Mesenteric fat pad (tissue), 1 donor: ENCODE measurements at regions not wholly inside any gene's neighbourhood (a gene's known extent, or its start where the extent isn't known, plus 50 kb on each side); places are given as distances from the start of the nearest gene placed in this dataset.

ENCODE experiments used
- DNase-seq: peaks from one replicate; pipeline ENCODE4 v3.0.0-alpha.2; 2020; ENCODE audit warnings: low spot score
- donor health status: DM: yes; HTN: yes; CAD: no.

DNA sequence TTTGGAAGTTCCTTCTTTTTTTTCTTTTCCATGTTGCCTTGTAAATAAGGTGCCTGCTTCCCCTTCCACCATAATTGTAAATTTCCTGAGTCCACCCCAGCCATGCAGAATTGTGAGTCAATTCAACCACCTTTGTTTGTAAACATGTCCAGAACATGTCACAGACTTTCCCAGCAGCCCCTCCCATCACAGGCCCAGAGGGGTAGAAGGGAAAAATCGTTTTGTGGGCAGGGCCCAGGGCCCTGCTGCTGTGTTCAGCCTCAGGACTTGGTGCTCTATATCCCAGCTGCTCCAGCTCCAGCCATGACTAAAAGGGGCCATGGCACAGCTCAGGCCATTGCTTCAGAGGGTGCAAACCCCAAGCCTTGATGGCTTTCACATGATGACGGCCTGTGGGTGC is 384.6 kb upstream of the NCAM2 start:
- DNase-seq, result no peak

DNA sequence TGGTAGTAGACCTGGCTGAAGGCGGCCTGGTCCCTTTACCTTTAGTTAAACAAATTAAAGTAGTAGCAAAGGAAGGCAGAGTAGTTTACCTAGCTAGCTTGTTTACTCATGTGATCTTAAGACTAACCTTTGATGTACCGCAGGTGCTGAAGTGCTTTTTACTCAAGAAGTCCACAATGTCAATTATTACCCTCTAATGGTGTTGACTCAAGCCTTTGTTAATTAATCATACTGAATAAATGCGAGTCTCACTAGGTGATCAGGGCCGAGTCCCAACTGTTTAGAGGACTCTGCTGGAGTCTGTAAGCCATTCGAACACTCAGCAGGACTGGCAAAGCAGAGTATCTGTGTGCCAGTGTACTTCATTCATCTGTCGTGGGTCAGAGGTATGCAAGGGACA is 381.1 kb upstream of the NCAM2 start:
- DNase-seq, result no peak

DNA sequence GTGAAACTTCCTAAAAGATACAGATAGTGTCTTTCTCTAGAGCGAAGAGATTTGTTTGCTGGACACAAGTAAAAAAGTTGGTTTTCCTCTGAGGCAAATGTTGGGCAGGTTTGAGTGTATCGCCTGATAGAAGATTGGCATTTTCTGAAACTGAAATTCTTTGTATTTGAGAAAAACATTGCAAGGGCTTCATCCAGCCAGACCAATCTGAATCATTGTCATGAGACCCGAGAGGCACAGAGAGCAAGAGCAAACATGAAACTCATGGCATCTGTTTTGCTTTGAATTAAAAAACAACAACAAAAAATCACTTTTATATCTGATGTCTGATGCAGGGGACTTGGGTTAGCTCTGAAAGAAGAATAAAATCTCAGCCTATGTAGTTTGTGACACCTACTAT is 379.3 kb upstream of the NCAM2 start:
- DNase-seq, result no peak

DNA sequence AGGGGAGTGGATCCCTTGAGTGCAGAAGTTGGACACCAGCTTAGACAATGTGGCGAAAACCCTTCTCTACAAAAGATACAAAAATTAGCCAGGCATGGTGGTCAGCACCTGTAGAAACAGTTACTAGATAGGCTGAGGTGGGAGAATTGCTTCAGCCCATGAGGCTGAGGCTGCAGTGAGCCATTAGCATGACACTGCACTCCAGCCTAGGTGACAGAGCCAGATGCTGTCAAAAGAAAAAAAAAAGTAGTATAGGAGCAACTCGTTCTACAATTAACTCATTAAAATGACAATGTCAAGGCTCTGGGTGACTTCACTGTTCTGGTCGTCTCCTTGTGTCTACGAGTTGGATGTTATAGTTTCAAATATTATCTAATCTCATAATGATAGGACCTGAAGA is 370.6 kb upstream of the NCAM2 start:
- DNase-seq, result no peak

DNA sequence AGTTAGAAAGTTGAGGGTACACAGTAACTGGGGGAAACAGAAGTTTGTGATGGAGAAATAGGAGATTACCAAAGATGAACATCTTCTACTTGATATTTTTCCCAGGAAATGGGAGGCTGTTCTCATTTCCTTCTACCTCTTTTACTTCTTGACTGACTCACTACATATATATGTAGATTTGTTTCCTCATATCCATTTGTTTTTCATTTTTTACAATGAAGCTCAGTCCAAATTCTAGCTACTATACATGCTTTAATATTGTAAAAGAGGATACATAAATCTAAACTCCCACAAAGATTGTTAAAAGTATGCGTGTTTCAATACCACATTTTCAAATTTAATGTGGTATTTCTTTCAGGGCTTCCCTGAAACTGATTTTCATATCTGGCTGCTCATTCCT is 366.6 kb upstream of the NCAM2 start:
- no peak for DNase-seq

DNA sequence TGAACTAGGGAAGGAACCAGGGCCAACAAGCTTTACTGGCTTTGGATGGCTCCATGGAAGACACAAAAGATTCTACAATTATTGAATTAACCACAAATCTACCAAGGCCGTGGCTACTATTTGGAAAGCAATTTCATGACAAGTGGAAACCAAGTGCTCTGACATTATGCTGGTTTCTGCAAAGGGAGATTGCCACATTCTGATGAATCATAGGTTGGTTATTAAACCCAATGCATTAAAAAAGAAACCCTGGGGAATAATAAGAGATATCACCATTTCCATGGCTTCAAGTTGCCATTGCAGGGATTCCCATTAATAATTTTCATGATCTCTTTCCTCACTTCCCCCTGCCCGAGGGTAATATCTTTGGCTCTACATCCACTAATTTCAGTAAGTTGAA is 359.2 kb upstream of the NCAM2 start:
- no peak for DNase-seq

DNA sequence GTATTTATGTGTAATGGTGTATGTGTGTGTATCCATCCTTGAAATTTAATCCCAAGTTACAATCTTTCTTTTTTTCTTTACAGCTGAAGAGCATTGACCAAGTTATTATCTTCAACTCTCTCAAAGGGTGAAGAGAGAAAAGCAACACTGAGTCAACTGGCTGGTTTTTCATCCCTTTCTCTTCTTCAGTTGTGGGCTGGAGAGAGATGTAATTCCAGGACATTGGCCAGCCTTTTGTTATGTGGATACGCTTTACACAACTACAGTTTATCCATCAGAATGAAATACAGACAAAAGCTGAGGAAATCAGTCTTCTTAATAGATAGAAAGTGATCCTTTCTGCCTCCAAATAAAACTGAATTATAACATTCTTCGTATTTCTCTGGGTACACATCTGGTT is 357.0 kb upstream of the NCAM2 start:
- no peak for DNase-seq

DNA sequence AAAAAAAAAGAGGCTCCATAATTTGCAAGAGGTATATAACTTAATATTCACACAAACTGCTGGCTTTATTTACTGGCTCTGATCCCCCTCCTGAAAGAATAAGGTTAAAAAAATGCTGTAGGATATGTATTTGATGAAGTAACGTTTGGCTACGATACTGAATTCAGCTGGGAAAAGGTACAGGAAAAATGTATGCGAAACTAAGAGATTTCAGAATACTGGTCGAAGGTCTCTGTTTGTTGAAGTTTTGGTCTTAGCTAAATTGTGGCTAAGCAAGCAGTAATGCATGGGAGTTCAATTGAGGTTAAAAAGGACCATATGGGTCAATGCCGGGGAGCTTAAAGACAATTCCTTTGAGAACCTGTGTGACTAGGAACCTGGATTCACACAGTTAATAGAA is 355.5 kb upstream of the NCAM2 start:
- DNase-seq, result no peak

DNA sequence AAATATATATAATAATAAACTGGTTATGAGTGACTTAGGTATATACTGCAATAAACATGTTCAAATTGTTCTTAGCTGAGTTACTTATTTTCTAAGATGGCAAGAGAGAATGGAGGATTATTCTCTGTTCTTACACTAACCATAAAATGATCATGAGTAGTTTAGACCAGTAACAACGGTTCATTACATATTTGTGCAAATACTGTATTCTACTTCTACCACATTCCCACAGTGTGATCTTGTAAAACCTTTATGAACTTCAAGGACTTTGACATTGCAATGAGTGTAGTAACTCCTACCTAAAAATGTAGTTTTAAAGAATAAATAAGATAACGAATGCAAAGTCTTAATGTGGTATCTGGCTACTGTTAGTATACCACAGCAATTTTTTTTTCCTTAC is 353.7 kb upstream of the NCAM2 start:
- DNase-seq, result no peak

DNA sequence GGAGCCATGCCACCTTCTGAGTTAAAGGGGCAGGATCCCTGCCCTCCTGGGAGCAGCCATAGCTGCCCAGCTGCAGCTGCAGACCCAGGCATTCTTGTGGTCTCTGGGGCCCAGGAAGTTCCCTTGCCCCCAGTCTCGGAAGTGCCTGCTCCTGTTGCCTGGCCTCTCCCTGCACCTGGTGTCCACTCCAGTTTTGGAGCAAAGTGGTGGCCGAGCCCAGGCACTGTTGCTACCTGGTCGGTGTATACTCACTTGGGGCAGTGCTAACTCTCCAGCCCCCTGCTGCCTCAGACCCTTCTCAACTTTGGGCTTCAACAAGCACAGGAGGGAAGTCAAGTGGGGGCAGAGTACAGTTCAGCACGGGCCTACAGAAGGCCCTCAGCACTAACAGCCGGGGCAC is 352.9 kb upstream of the NCAM2 start:
- DNase-seq, result no peak

DNA sequence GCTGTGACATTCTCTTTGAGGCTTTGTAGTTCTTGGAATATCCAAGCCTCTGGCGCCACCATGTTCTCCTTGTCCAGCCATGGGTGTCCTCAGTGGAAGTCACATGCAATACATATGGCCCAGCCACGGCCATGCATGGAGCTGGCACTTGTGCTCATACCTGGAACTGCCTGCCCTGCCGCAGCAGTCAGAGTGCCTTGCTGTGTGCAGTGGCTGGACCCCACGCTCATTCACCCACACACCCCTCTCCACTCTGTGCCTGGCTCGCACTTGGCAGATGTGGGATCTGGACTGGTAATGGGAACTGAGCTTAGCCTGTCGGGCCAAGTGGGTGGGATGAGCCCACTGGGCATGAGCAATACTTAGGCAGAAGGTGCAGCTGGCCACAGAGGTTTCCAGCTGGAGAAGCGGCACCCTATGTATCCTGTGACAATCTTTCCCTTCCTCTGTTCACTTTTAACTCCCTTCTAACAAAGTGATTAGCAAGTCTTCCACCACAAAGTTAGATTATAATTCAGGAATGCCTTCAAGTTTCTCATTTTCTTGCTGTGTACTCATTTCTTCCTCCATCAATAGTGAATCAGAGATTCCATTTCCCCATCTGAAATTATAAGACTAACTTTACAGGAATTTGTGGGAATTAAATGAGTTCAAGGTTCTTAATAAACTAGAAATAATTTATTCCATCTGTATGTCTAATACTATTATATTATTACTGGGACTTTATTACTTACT is 351.6 kb upstream of the NCAM2 start:
- DNase-seq, result no peak

DNA sequence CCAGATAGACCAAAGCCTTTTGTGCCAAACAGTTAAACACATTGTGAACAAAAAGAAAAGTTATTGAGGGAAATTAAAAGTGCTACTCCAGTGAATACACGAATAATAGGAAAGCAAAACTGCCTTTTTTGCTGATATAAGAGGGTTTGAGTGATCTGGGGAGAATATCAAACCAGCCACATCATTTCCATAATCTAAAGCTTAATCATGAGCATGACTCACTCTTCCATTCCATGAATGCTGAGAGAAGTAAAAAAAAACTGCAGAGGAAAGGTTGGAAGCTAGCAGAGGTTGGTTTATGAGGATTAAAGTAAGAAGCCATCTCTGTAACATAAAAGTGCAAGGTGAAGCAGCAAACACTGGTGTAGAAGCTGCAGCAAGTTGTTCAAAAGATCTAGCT is 350.6 kb upstream of the NCAM2 start:
- DNase-seq, result no peak

DNA sequence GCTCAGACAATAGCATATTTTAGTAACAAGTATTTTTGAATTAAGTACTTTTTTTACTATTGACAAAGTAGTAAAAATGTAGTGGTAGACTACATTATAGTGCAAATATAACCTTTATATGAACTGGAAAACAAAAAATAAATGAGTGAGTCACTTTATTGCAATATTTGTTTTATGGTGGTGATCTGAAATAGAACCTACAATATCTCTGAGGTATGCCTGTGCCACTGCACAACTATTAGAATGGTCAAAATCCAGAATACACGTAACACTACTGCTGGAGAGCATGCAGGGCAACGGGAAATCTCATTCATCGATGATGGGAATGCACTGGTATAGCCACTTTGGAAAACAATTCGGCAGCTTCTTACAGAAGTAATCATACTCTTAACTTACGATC is 349.0 kb upstream of the NCAM2 start:
- DNase-seq, result no peak

DNA sequence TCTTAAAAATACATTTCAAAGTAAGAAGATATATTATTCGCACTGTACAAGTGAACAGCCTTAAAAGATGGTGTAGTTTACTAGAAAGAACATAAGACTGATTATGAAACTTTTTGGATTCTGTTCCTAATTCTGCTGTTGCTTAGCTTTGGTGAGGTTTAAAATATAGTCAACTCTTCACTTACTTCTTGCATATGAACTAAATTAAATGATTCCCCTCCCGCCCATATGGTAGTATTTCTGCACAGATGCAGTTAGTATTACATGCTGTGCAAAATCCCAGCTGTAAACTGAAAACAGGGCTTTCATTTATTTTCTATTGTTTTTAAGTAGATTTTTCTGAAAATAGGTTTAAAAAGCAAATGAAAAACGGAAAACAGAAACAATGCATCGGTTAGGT is 345.4 kb upstream of the NCAM2 start:
- DNase-seq, result no peak

DNA sequence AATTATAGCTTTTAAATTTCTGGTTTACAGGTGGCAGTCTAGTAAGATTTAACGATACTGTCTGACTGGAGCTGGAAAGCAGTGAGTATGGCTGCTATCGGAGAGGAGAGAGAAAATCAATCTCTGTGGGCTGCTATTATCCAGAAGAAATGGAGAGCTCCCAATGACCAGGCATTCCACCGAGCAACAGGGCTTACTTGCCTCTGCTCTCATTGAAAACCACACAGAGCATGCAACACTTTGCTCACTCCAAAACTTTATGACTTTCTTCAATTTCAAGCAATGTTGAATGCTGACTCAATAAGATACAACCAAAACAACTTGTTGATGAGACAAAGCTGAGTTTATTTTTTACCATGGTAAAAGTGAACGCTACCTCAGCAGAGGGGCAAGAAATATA is 337.0 kb upstream of the NCAM2 start:
- no peak for DNase-seq

DNA sequence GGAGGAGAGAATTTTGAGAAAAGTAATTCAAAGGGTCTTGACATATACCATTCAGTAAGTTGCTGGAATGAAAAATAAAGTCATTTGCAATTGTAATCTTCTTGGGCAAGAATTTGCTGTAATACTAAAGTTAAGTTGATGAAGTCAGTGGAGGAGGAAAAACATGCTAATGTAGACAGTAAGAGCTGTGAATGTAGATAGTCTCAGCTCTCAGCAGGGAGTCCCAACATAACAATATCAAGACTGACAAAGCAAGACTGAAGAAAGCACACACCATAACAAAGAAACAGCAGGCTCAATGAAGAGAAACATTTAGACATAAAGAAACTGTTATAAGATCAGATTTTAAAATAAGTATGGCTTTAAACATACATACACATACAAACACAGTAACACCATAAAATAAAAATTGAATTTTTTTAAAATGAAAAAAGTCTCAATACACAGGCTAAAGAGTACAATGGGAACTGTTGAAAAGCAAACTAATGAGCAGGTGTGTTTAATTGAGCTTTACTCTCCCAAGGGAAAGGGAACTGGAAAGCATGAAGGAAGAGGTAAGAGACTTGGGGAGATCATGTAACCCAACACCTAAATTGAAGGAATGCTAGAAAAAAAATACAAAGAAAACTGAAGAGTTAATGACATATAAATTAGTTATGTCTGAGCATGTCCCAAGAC is 336.3 kb upstream of the NCAM2 start:
- DNase-seq, result no peak

DNA sequence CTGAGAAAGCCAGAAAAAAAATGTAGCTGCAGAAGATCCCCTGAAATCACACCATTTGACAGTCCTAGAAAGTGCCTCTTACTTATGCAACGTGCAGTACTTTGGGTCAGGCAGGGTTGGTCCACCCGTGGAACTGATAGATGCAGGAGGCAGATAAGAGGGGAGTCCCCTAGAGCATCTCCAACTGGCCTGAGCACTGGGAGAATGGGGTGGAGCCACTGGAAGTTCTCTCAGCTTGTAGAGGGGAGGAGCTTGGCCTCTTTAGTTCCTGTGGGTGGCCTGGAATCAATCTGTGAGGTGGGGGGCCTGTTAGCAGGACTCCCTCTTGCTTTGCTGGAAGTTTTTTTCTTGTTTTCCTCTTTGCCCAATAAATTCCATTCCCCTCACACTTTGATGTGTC is 335.7 kb upstream of the NCAM2 start:
- no peak for DNase-seq

DNA sequence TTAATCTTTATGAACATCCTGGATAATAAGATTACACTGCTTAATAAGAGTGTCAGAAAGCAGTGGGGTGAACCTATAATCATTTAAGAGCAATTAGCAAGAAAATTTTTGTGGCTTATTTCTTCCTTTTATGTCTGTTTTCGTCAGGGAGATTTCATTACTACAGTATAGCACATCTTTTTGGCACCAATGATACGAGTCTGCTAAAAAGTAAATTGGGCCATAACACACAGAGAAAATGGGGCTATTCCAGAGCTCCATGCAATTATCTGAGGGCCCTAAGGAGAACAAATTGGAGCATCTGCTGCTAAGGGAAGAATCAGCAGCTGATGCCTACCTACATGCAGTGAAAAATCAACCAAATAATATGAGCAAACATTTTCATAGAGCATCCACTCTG is 330.3 kb upstream of the NCAM2 start:
- no peak for DNase-seq

DNA sequence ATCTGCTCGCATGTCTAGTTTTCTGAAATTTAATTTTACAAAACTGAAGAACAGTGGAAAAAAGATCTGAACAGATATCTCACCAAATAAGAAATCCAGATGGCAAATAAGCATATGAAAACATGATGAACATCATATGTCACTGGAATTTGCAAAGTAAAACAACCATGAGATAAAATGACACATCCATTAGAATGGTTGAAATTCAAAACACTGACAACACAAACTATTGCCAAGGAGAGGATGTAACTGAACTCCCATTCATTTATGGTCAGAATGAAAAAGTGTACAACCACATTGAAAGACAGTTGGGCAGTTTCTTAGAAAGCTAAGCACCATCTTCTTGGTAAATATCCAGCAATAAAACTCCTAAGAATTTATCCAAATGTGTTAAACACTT is 312.7 kb upstream of the NCAM2 start:
- no peak for DNase-seq

DNA sequence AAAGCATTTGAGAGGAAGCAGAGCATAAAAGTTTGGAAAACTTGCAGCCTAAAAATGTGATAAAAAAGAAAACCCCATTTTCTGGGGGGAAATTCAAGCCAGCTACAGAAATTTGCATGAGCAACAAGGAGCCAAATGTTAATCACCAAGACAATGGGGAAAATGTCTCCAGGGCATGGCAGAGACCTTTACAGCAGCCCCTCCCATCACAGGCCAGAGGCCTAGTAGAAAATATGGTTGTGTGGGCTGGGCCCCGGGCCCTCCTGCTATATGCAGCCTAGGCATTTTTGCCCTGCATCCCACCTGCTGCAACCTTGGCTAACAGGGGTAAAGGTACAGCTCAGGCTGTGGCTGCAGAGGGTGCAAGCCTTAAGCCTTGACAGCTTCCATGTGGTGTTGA is 299.6 kb upstream of the NCAM2 start:
- DNase-seq, result no peak

DNA sequence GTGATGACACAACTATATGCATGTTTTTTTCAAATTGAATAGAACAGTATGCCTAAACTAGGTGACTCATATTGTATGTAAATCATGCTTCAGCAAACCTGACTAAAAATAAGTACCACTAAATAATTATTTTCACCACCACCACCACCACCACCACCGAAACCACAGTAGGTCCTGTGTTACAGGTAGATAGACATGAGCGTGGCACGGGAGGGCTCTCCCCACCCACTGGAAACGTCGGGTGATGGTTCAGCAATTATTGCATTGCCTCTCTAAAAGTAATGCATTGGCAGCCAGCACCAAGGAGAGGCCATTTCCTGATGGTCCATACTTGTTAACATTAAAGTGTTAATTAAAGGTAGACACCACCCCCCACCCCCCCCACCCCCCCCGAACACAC is 297.0 kb upstream of the NCAM2 start:
- DNase-seq, result no peak

DNA sequence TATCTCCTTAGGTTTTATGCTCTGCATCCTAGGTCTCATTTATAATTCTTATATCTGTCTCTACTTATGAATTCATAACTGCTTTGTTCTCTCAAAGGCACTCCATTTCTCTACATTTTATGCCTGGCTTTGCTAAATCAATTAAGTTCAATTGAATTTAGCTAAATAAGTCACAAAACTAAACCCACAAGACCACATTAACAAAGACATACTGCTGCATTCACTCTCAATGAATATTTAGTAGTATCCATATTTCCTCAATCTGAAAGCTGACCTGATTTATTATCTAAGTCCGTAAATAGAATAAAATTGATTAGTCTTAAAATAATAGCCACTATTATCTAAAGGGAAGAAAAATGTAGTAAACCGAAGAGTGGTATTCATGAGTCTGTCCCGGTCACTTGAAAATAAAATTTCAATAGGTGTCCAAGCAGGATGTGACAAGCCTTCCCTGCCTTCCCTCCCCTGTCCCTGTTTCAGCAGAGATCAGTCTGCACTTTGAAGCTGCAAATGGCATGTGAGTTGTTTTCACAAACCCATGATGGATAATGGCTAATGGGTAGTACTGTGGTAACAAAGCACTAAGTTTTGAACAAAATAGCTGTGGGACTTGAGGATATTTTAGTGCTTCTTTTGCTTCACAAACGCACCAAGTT is 295.0 kb upstream of the NCAM2 start:
- no peak for DNase-seq

DNA sequence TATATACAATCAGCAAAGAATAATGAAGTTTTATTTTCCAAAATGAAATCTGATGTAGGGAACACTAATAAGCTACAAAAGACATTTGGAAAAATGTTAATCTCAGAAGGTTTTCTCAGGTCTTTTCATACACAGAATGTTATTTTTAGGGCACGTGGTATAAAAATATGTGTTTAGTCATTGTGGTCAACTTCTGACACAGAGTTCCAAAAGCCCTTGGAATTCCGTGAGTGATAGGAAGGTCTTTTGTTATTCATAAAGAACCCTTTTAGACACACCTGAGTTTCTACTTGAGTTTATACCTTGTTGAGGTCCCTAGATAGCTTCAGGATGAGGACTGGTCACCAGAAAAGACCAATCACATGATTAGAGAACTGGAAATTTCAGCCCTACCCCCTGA is 277.6 kb upstream of the NCAM2 start:
- no peak for DNase-seq
